Esophagus muscularis mucosa (tissue), 4 donors: ENCODE measurements at regions not wholly inside any gene's neighbourhood (a gene's known extent, or its start where the extent isn't known, plus 50 kb on each side); places are given as distances from the start of the nearest gene placed in this dataset.

ENCODE experiments used
- DNase-seq: peaks from one replicate; pipeline ENCODE4 v3.0.0-alpha.2; 2017; ENCODE audit errors: extremely low spot score
- H3K27ac ChIP-seq, 4 donors: fragments of 200-600 bp; sonication (generic); replicated peaks in 1 of 4; 1 replicate in 3 of 4; 2 replicates in 1 of 4; pipeline ENCODE4 v1.5.1; 2016 to 2019; ENCODE audit warnings: mild to moderate bottlenecking in 1 of 4
- H3K27me3 ChIP-seq, 4 donors: fragments of 200-600 bp; sonication (generic); one replicate each; pipeline versions ENCODE4 v1.5.1 to v1.6.0; 2016 to 2019
- H3K36me3 ChIP-seq, 4 donors: fragments of 200-600 bp; sonication (generic); one replicate each; pipeline ENCODE4 v1.5.1; 2016 to 2019
- H3K4me1 ChIP-seq, 4 donors: fragments of 200-600 bp; sonication (generic); one replicate each; pipeline ENCODE4 v1.5.1; 2016 to 2019
- H3K4me3 ChIP-seq, 4 donors: fragments of 200-600 bp; sonication (generic); 1 replicate in 2 of 4; 2 replicates in 2 of 4; pipeline ENCODE4 v1.5.1; 2016 to 2019; ENCODE audit warnings: mild to moderate bottlenecking in 4 of 4, moderate library complexity in 1 of 4
- H3K9me3 ChIP-seq, 4 donors: fragments of 200-600 bp; sonication (generic); 1 replicate in 3 of 4; 2 replicates in 1 of 4; pipeline ENCODE4 v1.5.1; 2016 to 2019
- CTCF ChIP-seq, 3 experiments: fragments of 200-600 bp in 2 of 3; fragments of 450-650 bp in 1 of 3; sonication (generic) in 2 of 3; IDR thresholded peaks; one replicate each; pipeline ENCODE4 v1.5.1; 2017 to 2019; ENCODE audit warnings: antibody characterized with exemption in 3 of 3, mild to moderate bottlenecking in 2 of 3, moderate library complexity in 1 of 3
- EP300 ChIP-seq: sonication (generic); formaldehyde crosslinking; IDR thresholded peaks from one replicate; pipeline ENCODE4 v1.6.1; 2017; ENCODE audit warnings: antibody characterized with exemption
- POLR2A ChIP-seq: fragments of 450-650 bp; IDR thresholded peaks from one replicate; pipeline ENCODE4 v1.6.1; 2017; ENCODE audit warnings: antibody characterized with exemption, moderate library complexity, mild to moderate bottlenecking, low read depth
- POLR2AphosphoS5 ChIP-seq, 2 donors: sonication (generic); formaldehyde crosslinking; IDR thresholded peaks; one replicate each; pipeline ENCODE4 v1.6.1; 2017; ENCODE audit warnings: antibody characterized with exemption in 2 of 2
- WGBS: methylation state at CpG from one replicate; pipeline ENCODE4 v1.1.5; 2018; 5-methylcytosine and 5-hydroxymethylcytosine counted together
- intact Hi-C: fragments of 100-400 bp; cut with DNase I; formaldehyde crosslinking; loops from one replicate; pipeline ENCODE4 v1.15.1; 2023

GRCh38 chr6:55977959-55978665 lies 102.7 kb upstream of the BMP5 start:
- H3K27me3 ChIP-seq = no peaks in the 10 kb centered on the region
- H3K36me3 ChIP-seq = no peaks in the 10 kb centered on the region
- intact Hi-C loops = no loop called here
- H3K4me1 ChIP-seq = peaks cover 0 to 5% (median 0%) of the 10 kb centered on the region in 4 donors
- TF ChIP-seq POLR2AphosphoS5 (IDR thresholded peaks at IDR 0.05) (no peak), CTCF (IDR thresholded peaks at IDR 0.05) (no peak), POLR2A (no peak), EP300 (no peak)
- 46% methylated on average over 2 of the region's 2 CpGs for WGBS
- DNase-seq = no peak
- no peak overlapping the region for H3K4me3 ChIP-seq
- H3K27ac ChIP-seq = no peak overlapping the region
- H3K9me3 ChIP-seq = no peaks in the 10 kb centered on the region

GRCh38 chr6:55974688-55975087 lies 99.3 kb upstream of the BMP5 start:
- H3K36me3 ChIP-seq = no peaks in the 10 kb centered on the region
- peaks cover 0 to 8% (median 3%) of the 10 kb centered on the region in 4 donors for H3K4me1 ChIP-seq
- intact Hi-C loops = no loop called here
- no peak overlapping the region for H3K27ac ChIP-seq
- H3K27me3 ChIP-seq = no peaks in the 10 kb centered on the region
- H3K9me3 ChIP-seq = no peaks in the 10 kb centered on the region
- TF ChIP-seq POLR2AphosphoS5 (IDR thresholded peaks at IDR 0.05) (no peak), CTCF (IDR thresholded peaks at IDR 0.05) (no peak), POLR2A (no peak), EP300 (no peak)
- DNase-seq = no peak
- WGBS = 38% methylated on average over 1 of the region's 1 CpG
- H3K4me3 ChIP-seq = no peak overlapping the region

- H3K4me1 ChIP-seq = peaks cover 0 to 22% (median 11%) of the 10 kb centered on the region in 4 donors
- whole genome bisulfite sequencing = 74% methylated on average over 1 of the region's 1 CpG
- no peak overlapping the region for H3K27ac ChIP-seq
- no peaks in the 10 kb centered on the region for H3K9me3 ChIP-seq
- H3K36me3 ChIP-seq = no peaks in the 10 kb centered on the region
- H3K4me3 ChIP-seq = no peak overlapping the region
- H3K27me3 ChIP-seq = no peaks in the 10 kb centered on the region
- DNase-seq = no peak
- intact Hi-C loops = no loop called here
- no peak for TF ChIP-seq POLR2A
- TF ChIP-seq EP300 = no peak
- TF ChIP-seq CTCF (IDR thresholded peaks at IDR 0.05) = no peak
- no peak for TF ChIP-seq POLR2AphosphoS5 (IDR thresholded peaks at IDR 0.05)
These were observed 96.7 kb upstream of the BMP5 start for GRCh38 chr6:55972091-55972490.

- Histone ChIP-seq H3K4me1 (peaks cover 0 to 22% (median 11%) of the 10 kb centered on the region in 4 donors), H3K27me3 (no peaks in the 10 kb centered on the region), H3K36me3 (no peaks in the 10 kb centered on the region), H3K4me3 (no peak overlapping the region), H3K9me3 (no peaks in the 10 kb centered on the region), H3K27ac (peak overlapping the region; percentile 0 to 20 (median 17))
- 15% methylated on average over 3 of the region's 3 CpGs for WGBS
- intact Hi-C loops = no loop called here
- no peak for DNase-seq
- TF ChIP-seq EP300 (no peak), POLR2A (no peak), CTCF (IDR thresholded peaks at IDR 0.05) (no peak), POLR2AphosphoS5 (IDR thresholded peaks at IDR 0.05) (no peak)
These were observed 94.1 kb upstream of the BMP5 start for GRCh38 chr6:55969526-55969925.

- no peak for DNase-seq
- no peaks in the 10 kb centered on the region for H3K9me3 ChIP-seq
- peak overlapping the region in 1 of 4 donors; percentile 0 for H3K27ac ChIP-seq
- H3K4me1 ChIP-seq = peaks cover 0 to 22% (median 12%) of the 10 kb centered on the region in 4 donors
- no peaks in the 10 kb centered on the region for H3K36me3 ChIP-seq
- TF ChIP-seq POLR2AphosphoS5 (IDR thresholded peaks at IDR 0.05) = no peak
- TF ChIP-seq EP300 = no peak
- TF ChIP-seq CTCF (IDR thresholded peaks at IDR 0.05) = no peak
- TF ChIP-seq POLR2A = no peak
- intact Hi-C loops = no loop called here
- no peaks in the 10 kb centered on the region for H3K27me3 ChIP-seq
- no peak overlapping the region for H3K4me3 ChIP-seq
These were observed 93.5 kb upstream of the BMP5 start for GRCh38 chr6:55968926-55969325.
